DMS 273 treated with DMSO at 0.1 percent for 48 hours (cell line): ENCODE measurements at regions not wholly inside any gene's neighbourhood (a gene's known extent, or its start where the extent isn't known, plus 50 kb on each side); places are given as distances from the start of the nearest gene placed in this dataset.
A peak's percentile ranks its signal among the peaks of the same experiment; 100 is the strongest.
"Not testable (repeated sequence)": the region's sequence is repeated elsewhere in the genome, so short reads cannot be mapped to it uniquely, and the experiment has no call there.

Experiments
- DNase-seq: peaks from one replicate; lab custom pipeline; 2025; lab: John Stamatoyannopoulos, UW

- no peak for DNase-seq
Observed at GRCh38 chr4:85018983-85019382, 52.5 kb upstream of the WDFY3 start.

GRCh38 chr4:85019411-85019810, 52.9 kb upstream of the WDFY3 start:
- no peak for DNase-seq

- DNase-seq: no peak
Observed at GRCh38 chr4:85024671-85025070, 58.2 kb upstream of the WDFY3 start.

- peak; percentile 75 for DNase-seq
Observed at GRCh38 chr4:85028910-85029309, 62.4 kb upstream of the WDFY3 start.

GRCh38 chr4:85029453-85029852, 63.0 kb upstream of the WDFY3 start:
- DNase-seq: peak; percentile 44

GRCh38 chr4:85030156-85030555, 63.7 kb upstream of the WDFY3 start:
- DNase-seq: no peak

GRCh38 chr4:85033838-85034237, 67.3 kb upstream of the WDFY3 start:
- DNase-seq: not testable (repeated sequence)

- no peak for DNase-seq
Observed at GRCh38 chr4:85039526-85039925, 73.0 kb upstream of the WDFY3 start.

GRCh38 chr4:85043812-85044496, 77.5 kb upstream of the WDFY3 start:
- not testable (repeated sequence) for DNase-seq

- no peak for DNase-seq
Observed at GRCh38 chr4:85050736-85051135, 84.2 kb upstream of the WDFY3 start.

- DNase-seq: no peak
Observed at GRCh38 chr4:85051526-85051925, 85.0 kb upstream of the WDFY3 start.

GRCh38 chr4:85054925-85055324, 88.4 kb upstream of the WDFY3 start:
- DNase-seq: not testable (repeated sequence)

GRCh38 chr4:85058551-85058950, 92.1 kb upstream of the WDFY3 start:
- DNase-seq: no peak

GRCh38 chr4:85061974-85062373, 95.5 kb upstream of the WDFY3 start:
- no peak for DNase-seq

GRCh38 chr4:85062466-85062865, 96.0 kb upstream of the WDFY3 start:
- no peak for DNase-seq

- no peak for DNase-seq
Observed at GRCh38 chr4:85067342-85067741, 100.9 kb upstream of the WDFY3 start.

GRCh38 chr4:85078016-85078415, 111.5 kb upstream of the WDFY3 start:
- DNase-seq: no peak

- DNase-seq: no peak
Observed at GRCh38 chr4:85081196-85081595, 114.7 kb upstream of the WDFY3 start.

GRCh38 chr4:85084371-85085094, 118.0 kb upstream of the WDFY3 start:
- no peak for DNase-seq

- no peak for DNase-seq
Observed at GRCh38 chr4:85086721-85087120, 120.2 kb upstream of the WDFY3 start.

GRCh38 chr4:85092536-85092935, 126.0 kb upstream of the WDFY3 start:
- DNase-seq: peak; percentile 3

- DNase-seq: no peak
Observed at GRCh38 chr4:85092943-85093342, 126.5 kb upstream of the WDFY3 start.

GRCh38 chr4:85094735-85095134, 128.2 kb upstream of the WDFY3 start:
- DNase-seq: no peak

GRCh38 chr4:85102606-85103005, 136.1 kb upstream of the WDFY3 start:
- no peak for DNase-seq
